Stimulated activated CD8-positive, alpha-beta memory T cell treated with anti-CD3 and anti-CD28 coated beads, Interleukin-7, amount 100 ng/mL, for 1 hour (primary cell): ENCODE measurements at regions not wholly inside any gene's neighbourhood (a gene's known extent, or its start where the extent isn't known, plus 50 kb on each side); places are given as distances from the start of the nearest gene placed in this dataset.
"Not testable (repeated sequence)": the region's sequence is repeated elsewhere in the genome, so short reads cannot be mapped to it uniquely, and the experiment has no call there.

Source experiments
- DNase-seq, 2 donors: peaks; one replicate each; pipeline ENCODE4 v3.0.0-alpha.2; 2020; ENCODE audit warnings: low read depth in 2 of 2

DNA sequence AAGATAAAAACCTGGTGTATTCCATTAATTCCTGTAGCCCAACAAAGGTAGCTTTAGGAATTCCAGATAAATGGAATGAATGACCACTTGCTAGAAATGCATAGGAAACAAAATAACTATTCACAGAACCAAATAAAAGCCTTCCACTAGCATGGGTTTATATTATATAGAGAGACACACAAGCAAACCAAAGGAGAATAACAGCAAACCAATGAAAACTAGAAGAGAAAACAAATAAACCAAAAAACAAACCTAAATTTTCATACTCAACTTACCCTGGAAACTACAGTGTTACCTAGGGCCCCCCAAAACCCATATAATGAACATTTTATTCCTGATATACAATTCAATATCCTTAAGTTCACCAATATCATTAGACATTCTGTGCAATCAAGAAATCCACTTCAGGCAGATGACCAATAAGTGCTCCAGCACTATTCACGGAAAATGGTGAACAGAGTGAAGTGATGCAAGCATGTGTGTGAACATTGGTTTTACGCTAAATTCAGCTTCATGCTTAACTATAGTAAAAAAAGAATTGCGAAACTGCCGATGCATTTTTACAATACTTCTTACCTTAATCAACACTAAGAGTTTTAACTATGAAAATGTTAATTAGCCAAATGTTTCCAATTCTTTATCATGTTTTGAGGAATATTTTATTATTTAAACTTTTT is 1108.4 kb upstream of the TMEM132C start:
- DNase-seq = no peak

GRCh38 chr12:127161466-127161865 is 1105.5 kb upstream of the TMEM132C start:
- DNase-seq = no peak

- DNase-seq = no peak
Observed at GRCh38 chr12:127162307-127162706, 1104.7 kb upstream of the TMEM132C start.

DNA sequence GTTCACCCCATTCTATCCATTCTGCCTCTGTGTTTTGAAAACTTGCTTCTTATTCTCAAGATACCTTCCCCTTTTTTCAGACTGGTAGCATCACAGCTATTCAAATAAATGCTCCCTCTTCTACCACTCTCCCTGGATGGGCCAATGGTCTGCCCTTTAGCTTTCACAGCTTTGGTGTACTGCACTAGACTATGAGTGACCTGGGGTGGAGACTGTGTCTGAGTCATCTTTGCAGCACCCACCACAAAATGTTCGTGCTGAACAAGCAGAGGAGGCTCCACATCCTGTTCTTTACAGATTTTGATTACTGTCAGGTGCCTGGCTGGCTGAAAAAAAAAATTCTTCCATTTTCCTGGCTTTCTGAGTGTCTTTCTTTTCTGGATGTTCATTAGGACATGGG is 1104.1 kb upstream of the TMEM132C start:
- DNase-seq = peak in 1 of 2 donors; percentile 12

GRCh38 chr12:127165567-127166392 is 1101.2 kb upstream of the TMEM132C start:
- peak; percentile 51 to 67 for DNase-seq

DNA sequence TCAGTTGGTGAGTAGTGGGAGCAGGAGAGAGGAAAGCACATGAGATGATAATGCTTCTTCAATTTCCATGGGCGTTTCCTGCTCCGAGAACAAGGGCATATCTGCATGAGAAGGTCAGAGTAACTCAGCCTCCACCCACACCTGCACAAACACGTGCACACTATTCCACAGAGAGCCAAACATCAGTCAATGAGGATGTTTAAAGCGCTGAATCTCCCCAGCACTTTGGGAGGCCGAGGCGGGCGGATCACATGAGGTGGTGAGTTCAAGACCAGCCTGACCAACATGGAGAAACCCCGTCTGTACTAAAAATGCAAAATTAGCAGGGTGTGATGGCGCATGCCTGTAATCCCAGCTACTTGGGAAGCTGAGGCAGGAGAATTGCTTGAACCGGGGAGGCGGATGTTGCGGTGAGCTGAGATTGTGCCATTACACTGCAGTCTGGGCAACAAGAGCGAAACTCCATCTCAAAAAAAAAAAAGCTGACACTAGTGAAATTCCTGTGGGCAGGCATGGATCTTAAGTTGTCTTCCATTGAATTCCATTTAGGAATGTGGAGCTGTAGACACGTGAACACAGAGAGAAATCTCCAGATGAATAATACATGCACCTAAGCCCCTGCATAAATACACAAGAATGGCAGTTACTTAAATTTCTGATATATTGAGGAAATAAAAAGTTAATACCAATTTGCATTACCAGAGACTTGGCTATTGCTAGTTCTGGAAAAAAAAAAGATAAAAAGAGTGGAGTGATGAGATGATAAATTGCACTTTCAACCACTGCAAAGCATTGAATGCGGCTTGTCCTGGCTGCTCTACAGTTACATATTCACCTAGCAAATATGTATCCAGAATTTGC is 1097.4 kb upstream of the TMEM132C start:
- no peak for DNase-seq

- no peak for DNase-seq
Observed at GRCh38 chr12:127170226-127171180, 1096.5 kb upstream of the TMEM132C start.

DNA sequence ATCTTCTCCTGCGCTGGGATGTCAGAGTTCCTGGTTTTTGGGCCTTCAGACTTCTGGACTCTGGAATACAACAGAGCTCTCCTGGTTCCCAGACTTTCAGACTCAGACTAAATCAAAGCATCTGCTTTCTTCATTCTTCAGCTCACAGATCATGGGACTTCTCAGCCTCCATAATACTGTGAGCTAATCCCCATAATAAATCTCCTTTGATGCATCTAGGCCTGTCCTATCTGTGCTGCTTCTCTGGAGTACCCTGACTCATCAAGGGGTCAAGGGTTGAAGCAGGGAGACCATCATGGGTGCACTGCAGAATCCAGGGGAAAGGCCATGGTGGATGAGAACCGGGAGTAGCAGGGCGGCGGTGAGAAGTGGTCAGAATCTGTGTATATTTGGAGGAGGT is 1094.1 kb upstream of the TMEM132C start:
- no peak for DNase-seq

GRCh38 chr12:127173971-127174370 is 1093.0 kb upstream of the TMEM132C start:
- DNase-seq = not testable (repeated sequence)

DNA sequence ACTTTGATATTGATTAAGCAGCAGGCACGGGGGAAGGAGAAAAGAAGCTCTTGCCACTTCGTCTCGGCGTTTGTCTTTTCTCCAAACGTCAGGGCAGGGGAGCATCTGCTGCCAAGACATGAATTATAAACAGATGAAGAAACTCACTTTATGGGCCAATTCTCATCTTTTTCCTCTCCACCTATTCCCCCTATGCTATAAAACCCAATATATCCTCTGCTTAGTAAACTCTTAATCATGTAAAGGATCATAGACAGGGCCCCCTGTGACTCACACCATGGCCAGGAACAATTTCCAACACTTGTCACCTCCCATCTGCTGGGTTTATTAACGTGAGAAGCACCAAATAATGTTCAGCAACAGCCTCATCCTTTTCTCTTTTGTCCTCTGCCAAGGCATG is 1092.1 kb upstream of the TMEM132C start:
- no peak for DNase-seq

GRCh38 chr12:127175361-127175760 is 1091.6 kb upstream of the TMEM132C start:
- DNase-seq = no peak

- DNase-seq = no peak
Observed at GRCh38 chr12:127176804-127177203, 1090.2 kb upstream of the TMEM132C start.

DNA sequence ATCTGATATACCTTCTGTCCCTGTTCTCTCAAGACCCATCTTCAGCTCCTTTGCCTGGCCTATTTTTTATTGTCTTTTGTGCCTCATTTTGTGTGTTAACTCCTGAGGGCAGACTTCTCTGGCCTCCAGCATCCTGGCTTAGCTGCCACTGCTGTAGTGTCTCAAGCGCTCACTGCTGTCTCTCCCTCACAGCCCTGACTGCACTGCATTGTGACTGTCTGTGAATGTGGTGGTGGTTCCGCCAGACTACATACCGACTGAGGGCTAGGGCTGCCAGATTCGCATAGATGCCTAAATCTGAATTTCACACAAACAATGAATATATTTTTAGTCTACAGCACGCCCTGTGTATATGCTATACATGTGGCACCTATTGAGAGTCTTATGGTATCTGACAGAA is 1088.9 kb upstream of the TMEM132C start:
- DNase-seq = no peak

GRCh38 chr12:127178463-127178862 is 1088.5 kb upstream of the TMEM132C start:
- no peak for DNase-seq

DNA sequence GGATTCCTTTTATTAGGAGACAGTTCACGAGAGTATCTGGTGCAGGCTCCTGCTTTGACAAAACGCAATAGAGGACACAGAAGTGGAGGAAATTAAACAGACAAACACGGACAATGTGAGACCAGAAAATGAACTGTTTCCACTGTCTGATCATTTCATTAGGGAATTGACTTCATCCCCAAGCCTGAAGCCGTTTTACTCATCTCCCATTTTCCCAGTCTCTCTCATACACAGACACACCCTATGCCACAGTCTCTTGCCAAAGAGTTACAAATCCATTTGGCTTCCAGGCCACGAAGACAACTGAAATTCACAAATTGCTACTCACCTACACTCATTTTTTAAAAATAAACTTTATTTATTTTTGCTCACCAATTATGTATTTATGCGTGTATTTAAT is 1087.8 kb upstream of the TMEM132C start:
- DNase-seq = no peak

- DNase-seq = no peak
Observed at GRCh38 chr12:127182018-127182417, 1085.0 kb upstream of the TMEM132C start.

GRCh38 chr12:127189992-127190391 is 1077.0 kb upstream of the TMEM132C start:
- DNase-seq = no peak

- DNase-seq = no peak
Observed at GRCh38 chr12:127191129-127191528, 1075.8 kb upstream of the TMEM132C start.

DNA sequence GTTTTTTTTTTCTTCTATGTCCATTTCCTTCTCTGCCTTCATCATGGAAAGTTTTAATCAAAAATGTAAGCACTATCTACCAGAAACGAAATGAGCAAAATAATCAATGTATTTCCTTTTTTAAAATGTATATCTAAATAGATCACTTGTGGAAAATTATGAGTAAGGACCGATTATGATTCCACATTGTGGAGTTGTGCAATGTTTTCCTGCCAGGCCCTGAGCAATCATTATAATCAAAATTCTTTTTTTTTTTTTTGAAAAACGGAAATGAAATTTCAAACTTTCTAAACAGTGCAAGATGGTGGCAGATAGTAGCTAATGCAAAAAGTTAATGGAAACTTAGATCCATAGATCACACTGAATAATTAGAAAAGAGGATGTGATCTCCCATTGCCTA is 1074.6 kb upstream of the TMEM132C start:
- no peak for DNase-seq

DNA sequence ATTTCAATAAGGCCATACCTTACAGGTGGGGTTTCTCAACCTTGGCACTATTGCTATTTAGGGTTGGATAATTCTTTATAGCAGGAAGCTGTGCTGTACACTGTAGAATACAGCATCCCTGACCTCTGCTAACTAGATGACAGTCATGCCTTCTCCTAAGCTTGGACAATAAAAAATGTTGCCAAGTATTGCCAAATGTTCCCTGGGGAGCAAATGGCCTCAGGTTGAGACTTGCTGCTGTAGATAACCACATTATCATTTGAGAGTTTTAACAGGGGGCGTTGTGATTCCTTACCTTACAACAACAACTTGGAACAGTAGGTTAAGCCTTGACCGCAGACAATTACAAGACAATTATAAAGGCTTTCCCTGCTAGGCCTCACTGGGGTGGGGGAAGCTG is 1073.6 kb upstream of the TMEM132C start:
- DNase-seq = no peak

DNA sequence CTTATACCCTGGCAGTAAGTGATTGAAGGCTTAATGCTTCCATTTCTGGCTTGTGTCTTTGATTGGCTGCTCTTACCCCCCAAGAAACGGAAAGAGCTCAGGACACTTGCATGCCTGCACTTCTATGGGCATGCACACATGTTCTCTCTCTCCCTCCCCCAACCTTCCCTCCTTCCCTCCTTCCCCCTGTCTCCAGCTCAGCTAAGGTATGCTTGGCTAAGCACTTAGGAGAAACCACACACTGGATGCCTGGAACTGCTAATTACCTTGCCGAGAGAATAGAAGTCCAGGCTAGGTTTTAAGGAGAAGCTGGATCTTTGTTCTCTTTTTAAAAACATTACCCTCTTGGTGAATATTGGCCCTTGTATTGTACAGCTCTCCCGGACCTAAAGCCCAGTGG is 1072.8 kb upstream of the TMEM132C start:
- no peak for DNase-seq
